ENCODE measurements at regions not wholly inside any gene's neighbourhood (a gene's known extent, or its start where the extent isn't known, plus 50 kb on each side); places are given as distances from the start of the nearest gene placed in this dataset.

DNA sequence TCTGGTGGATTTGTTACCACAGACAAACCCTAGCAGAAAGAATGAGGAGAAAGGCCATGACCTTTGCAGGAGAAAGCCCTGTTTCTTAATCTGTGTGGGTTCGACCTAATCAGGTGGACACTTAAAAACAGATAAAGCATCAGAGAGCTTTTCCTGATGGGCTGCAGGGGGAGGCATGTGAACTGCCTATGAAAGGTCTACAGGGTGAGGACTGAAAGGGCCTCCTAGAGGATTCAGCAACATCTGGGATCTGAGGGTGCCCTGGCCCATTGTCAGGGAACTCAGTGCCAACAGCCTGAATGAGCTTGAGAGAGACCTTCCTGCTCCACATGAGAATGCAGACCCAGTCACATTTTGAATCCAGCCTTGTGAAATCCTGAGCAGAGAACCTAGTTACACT, 178.8 kb upstream of the DDHD1 start:
- DNase-seq = no peak

DNA sequence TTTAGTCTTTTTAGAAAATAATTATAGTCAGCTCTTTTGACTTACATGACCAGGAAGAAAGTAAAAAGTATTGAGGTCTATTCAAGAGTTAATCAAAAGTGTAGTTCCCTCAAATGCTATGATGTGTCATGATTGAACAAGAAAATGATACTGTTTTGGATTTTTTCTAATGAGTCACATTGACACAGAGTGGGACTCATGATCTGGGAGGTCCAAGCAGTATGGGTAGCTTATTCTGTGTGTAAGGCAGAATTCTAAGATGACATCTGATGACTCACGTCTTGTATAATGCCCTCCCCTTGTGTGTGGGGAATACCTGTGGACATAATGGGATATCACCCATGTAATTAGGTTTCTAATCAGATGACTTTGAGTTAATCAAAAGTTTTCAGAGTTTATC, 178.1 kb upstream of the DDHD1 start:
- no peak for DNase-seq

DNA sequence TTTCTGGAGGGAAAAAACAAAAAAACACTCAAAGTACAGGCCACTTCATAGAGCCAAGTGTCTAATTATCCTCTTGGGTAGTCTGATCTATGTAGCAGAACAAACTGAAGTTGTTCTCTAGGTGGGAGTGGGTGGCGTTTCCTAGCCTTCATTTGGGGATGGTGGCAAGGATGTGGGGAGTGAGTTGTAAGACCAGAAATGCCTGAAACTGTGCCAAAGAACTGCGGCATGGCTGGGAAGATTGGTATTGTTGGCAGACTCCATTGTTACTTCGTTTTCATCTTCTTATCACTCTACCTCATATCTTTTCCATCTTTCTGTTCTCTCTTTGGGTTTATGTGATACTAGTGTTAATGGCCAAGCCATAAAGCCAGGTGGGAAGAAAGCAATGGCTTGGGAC, 177.3 kb upstream of the DDHD1 start:
- DNase-seq = no peak

DNA sequence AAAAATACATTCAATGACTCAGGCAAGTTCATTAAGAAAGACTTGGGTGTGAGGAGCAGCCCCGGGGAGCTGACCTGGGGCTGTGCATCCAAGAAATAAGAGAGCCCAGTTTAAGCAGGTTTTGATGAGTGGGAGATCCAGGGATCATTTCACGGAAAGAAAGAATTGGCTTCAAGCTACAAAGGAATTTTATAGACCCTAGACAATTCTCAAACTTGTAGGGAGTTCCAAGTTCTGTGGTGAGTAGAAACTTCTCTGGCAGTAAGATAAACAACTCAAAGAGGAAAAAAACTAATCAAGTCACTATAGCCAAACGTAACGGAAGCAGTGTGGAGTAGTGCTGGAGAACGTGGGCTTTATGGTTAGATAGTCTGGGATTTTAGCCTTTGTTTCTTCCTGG, 175.7 kb upstream of the DDHD1 start:
- no peak for DNase-seq

DNA sequence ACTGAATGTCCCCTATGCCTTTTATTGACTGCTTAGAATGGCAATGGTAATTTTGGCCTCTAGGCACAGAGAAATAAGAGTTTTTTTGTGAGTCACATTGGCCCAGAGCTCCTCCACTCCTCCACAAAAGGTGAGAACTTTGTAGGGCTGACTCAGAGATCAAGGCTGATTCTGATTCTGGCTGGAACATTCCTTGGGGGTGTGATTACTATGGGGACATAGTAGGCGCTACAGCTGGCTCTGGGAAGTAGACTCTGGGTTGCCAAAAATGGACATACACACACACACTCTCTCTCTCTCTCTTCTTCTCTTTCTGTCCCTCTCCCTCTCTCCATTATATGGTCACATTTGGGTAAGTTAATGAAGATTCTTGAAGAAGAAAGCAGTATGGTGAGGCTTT, 174.6 kb upstream of the DDHD1 start:
- DNase-seq = no peak

DNA sequence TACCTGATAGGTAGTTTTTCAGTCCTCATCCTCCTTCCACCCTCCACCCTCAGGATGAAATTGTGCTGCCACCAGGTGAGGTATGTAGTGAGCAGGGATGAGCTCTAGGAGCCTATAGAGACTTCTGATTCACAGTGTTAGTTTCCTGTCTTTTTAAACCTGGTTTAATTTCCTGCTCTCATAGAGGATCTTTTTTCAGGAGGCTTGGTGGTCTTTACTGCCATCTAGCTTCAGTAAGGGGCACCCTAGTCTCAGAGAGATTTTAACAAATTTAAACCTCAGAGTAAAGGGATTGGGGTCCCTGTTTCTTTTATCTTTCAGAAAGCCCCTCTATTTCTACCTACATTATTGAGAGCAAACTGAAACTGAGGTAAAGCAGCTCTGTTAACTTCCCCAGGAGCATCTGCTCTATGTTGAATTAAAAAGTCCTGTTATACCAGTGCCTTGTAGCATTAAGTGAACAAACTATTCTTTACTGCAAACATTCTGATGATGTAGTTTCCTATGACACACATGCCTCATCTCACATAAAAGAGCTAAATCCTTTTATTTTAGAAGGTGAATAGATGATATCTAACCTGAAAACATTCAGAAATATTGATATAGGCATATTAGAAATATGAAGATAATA, 172.2 kb upstream of the DDHD1 start:
- DNase-seq = peak; percentile 27

DNA sequence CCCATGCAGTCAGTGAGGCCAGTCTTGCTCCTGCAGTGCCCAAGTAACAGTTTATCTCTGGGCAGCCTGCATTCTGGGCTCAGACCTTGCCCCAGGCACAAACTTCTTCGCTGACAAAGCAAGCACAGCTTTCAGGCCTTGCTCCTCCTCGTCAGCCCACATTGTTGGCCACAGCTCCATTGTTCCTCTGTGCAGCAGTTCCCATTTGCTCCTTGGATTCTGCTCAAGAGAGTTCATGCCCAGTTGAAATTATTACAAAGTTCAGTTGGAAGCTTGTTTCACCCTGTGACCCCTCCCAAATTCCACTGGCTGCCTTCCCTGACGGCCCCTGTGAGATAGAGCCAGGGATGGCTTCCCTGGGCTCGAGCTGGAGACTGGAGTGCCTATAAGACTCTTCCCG, 163.4 kb upstream of the DDHD1 start:
- DNase-seq = no peak

DNA sequence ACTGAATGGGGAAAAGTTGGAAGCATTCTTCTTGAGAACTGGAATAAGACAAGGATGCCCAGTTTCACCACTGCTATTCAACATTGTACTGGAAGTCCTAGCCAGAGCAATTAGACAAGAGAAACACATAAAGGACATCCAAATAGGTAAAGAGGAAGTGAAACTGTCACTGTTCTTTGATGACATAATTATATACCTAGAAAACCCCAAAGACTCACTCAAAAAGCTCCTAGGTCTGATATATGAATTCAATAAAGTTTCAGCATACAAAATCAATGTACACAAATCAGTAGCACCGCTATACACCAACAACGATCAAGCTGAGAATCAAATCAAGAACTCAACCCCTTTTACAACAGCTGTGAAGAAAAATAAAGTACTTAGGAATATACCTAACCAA, 157.3 kb upstream of the DDHD1 start:
- DNase-seq = no peak

DNA sequence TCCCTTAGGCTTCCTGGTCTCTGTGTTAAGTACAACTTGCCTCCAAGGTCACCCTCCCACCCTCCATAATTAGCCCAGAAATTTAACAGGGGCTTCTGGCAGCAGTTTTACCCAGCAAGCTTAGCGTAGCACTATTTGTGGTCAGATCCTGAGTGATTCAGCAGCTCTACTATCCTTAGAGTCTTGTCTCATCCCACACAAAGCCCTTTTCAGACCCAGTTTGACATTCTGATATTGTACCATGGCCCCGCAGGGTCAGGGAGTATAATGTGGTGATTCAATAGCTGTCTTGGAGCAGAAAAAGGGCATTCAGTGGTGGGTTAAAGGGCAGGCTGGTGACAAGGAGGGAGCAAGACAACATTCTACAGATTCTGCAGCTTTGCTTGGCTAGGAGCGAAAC, 153.8 kb upstream of the DDHD1 start:
- peak; percentile 61 for DNase-seq

DNA sequence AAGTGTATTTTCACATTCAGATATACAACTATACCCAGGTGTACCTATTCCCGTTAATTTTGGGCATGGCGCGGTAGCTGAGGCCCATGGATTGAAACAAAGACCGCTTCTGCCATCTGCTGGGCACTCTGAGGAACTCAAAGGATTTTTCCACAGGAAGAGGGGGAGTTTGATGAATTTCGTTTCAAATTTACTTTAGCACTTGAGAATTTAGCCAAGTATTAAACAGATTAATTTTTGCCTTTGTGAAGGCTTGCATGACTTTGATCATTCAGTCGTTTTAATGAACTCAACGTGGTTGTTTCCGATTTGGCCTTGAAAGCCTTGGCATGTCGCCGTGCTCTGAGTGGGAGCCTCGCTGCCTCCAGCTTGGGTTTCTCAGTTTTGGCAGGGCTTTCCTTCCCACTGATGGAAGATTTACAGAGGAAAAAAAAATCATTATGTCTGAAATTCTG, 153.2 kb upstream of the DDHD1 start:
- peak; percentile 83 for DNase-seq

DNA sequence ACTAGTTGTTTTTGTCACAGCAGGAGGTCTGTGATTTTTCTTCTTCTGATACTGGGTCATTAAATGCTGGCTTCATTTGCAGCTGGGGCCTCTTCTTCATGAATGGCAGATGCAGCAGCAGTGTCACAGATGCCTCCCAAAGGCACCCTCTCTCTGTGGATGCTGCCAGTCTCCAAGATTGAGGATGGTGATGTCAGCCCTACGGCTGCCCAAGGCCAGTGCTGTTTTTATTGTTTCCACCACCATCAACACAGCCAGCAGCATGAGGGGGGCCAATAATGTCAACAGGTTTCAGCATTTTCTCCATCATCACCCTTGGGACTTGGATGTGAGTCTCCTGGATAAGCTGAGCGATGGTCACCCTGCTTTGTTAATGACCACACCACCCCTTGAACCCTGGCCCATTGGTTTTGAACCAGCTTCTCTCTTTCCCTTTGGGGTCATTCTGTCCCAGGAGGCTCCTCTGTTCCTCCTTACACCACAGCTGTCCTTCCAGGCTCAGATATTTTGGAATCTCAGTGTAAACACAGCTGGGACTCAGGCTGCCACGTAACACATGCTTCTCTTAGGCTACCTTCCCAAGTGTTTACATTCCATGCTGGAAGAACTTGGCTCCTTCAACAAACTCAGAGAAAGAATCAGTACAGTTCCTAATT, 151.7 kb upstream of the DDHD1 start:
- peak; percentile 48 for DNase-seq

DNA sequence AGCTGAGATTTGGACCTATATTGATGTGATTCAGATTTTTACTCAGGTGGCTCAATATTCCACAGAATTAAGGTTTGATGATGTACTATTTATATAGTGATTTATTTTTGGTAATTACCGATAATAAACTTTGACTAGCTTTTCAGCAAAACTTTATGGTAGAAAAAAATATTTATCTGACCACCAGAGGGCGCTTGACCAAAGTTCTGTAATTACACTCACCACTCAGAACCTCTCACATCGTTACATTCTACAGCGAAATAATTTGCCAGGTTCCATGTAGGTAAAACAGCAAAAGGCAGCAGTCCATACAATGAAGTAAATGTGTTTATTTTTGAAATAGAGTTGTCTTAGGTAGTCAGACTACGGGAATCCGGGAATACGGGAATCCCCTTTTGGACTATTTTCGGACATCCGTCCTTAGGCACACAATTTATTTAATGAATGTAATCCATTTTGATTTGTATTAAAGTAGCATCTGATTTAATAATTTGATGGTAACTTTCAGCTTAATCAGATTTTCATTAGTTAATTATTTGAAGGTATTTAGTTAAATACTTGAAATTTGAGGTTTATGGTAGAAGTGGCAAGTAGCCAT, 143.0 kb upstream of the DDHD1 start:
- peak; percentile 70 for DNase-seq

DNA sequence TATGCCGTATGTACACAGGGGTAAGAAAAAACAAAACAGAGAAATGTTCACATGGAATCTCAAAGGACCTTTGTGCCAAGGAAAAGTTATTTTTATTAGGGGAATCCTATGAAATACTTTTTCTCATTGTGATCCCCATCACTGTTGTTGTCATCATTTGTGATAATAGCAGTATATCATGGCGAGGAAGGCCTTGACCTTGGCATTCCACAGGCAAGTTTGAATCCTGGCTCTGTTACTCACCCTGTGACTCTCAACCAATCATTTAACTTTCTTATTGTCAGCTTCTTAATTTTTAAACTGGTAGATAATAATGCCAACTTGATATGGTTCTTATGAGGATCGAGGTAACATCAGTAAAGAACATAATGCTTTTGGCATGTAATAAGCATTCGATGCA, 142.2 kb upstream of the DDHD1 start:
- DNase-seq = no peak

DNA sequence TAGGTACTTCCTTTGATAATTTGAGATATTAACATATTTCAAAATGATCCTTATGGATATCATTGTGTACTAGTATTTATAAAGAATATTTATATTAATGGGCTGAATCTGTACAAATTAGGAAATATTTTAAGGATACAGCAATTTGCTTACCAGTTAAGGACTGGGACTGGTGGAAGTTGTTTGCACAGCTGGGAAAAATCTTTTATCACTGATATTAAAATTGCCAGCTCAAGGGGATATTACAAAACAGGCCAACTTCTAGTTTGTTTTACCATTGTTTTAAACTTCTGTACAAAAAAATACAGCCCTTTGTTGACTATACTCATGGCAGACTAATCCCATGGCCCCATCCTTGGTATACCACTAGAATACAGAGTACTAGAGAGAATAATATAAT, 133.2 kb upstream of the DDHD1 start:
- no peak for DNase-seq

DNA sequence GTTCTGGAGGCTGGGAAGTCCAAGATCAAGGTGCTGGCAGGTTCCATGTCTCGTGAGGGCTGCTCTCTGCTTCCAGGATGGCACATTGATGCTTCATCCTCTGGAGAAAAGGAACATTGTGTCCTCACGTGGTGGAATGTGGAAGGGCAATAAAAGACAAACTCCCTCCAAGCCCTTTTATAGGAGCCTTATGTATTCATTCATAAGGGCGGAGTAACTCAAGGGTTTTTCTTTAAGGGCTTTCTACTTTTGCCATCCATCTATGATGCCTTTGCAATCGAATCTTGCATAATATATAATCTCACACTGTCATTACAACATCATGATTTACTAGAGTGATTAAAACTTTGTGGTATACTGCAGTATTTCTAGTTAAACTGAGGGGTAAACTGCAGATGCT, 132.7 kb upstream of the DDHD1 start:
- no peak for DNase-seq

DNA sequence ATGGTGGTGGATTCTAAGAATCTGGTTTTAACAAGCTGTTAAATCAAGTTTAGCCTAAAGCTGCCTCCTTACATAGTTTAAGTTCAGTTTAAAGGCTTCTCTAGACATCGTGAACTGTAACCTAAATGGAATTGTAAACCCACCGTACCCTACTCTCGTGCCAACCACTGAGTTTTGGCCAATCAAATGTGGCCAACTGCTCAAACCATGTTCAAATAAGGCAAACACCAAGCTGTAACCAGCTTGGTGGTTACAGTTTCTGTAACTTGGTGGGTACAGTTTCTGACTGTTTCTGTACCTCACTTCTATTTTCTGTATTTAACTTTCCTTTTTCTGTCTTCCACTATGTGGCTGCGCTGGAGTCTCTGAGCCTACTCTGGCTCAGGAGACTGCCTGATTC, 131.9 kb upstream of the DDHD1 start:
- no peak for DNase-seq

DNA sequence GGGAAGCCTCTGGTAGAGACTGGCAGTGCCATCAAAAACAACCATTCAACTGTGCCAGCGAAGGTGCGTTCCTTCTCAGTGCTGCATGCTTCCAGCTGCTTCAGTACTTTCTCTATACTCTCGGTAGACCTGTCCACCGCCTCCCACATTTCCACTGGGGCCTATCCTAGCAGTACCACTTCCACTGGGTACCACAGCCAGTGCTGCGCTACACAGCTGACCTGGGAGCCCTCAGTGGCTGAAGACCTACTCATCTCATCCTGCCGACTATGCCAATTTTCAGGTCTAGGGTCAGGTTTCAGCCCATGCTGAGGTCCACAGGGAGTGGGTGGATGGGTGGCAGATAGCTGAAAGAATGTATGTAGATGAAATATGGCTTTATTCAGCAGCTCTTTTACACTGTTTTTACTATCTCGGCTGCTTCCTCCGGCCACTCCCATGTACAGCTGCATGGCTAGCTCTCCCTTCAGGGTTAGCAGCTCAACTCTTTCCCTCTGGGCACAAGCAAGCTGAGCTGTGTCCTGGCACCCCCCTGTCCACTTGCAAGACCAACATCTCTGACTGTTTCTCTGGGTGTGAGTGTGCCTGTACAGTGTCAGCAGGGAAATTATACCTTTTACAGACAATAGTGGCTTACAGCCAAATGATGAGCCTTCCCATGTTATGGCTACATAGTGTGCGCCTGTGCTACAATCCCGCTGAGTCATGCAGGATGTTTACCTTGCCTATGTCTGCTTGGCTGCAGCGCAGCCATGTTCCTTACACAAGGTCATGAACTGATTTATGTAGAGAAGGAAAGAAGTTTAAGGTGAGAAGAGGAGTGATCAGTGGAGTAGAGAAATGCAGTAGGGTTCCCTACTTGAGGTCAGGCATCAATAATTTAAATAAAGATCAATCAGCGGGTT, 125.7 kb upstream of the DDHD1 start:
- no peak for DNase-seq

DNA sequence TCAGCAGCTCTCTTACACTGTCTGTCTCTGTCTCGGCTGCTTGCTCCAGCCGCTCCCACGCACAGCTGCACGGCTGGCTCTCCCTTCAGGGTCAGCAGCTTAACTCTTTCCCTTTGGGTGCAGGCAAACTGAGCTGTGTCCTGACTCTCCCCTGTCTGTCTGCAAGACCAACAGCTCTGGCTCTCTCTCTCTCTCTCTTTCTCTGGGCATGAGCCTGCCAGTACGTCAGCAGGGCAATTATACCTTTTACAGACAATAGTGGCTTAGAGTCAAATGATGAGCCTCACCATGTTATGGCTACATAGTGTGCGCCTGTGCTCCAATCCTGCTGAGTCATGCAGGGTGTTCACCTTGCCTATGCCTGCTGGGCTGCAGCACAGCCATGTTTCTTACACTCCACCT, 120.5 kb upstream of the DDHD1 start:
- no peak for DNase-seq

DNA sequence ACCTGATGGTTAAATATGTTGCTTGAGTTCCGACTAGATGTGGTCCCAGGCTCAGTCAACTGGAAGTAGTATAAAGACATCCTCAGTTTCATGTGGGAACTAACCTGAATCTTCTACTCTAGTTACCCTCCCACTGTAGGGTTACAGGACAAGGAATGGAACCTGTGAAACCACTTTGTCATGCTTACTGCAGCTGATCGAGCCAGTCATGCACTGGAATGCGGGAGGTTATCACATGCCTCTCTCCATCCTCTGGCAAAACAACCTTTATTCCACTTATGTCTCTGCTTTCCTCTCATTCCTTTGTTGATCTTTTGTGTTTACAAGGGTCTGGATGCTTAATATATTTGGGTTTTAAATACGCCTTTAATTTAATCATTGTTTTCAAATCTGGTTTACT, 111.9 kb upstream of the DDHD1 start:
- DNase-seq = no peak

DNA sequence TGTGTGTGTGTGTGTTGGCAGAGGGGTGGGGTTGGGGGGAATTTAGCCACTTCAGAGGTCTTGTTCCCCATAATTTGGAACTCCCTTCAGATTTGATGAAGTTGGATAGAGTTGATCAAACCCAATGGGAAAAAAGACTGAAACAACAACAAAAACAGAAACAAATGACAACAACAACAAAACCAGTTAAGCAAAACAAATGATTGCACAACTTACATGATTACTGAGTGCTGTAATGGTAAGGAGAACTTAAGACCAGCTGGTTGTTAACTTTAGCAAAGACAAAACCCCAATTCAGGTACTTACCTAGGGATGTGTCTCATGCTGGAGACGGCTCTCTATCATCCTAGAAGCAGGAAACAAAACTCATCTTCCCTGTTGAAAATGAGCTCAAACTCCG, 107.8 kb upstream of the DDHD1 start:
- no peak for DNase-seq

DNA sequence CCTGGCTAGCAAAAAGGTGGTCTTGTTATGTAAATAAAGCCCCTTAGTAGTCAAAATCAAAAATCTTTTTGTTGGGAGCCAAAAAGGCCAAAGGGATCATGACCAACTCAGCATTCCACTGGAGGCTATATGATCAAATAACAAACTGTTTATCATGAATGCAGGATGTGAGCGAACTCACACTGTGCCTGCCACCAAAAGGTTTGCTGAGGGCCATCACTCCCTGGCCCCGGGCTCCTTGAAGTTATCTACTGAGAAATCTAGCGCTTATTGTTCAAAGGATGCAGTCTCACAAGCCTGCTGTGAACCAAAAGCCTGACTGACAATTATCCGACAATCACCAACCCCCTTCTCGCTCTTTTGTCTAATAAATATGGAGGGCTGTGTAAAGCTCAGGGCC, 107.2 kb upstream of the DDHD1 start:
- no peak for DNase-seq

DNA sequence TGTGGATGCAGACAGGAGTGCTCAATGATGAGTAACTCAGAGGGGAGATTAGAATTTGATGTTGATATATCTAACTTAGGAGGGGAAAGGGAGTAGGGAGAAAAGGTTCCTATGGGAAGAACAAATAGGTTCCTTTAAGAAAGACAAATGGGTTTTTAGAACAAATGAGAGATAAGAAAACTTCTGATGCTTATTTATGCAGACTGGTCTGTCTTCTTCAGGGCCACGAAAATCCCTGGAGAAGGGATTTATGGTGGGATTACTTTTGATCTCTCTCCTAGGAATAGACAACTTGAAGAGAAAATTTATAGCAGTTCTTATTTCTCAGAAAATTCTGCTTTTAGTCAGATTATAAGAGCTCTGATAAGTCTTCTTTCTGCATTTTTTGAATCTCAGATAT, 99.0 kb upstream of the DDHD1 start:
- DNase-seq = no peak

DNA sequence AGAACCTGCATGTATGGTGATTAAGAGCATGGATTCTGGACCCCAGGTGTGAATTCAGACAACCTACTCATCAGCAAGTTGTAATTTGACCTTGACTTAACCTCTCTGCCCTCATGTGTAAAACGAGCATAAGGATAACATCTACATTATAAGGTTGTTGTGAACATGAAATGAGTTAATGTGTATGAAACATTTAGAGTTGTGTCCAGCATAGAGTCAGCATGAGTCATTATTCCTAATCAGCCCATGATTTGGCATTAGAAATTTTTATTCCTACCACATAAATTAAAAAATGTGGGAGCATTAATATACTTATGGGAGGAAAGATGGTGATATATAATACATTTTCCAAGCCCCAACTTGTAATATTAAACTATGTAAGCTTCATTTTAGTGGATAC, 95.9 kb upstream of the DDHD1 start:
- DNase-seq = no peak

Measured in eye (tissue), 1 donor.